PC-3 (cell line): ENCODE measurements at regions not wholly inside any gene's neighbourhood (a gene's known extent, or its start where the extent isn't known, plus 50 kb on each side); places are given as distances from the start of the nearest gene placed in this dataset.

Source experiments
- CTCF ChIP-seq: fragments of 300-600 bp; sonication (generic); conservative IDR thresholded peaks from 2 replicates; pipeline ENCODE4 v1.5.1; 2017; ENCODE audit warnings: antibody characterized with exemption, low read depth, mild to moderate bottlenecking, low read length
- EZH2 ChIP-seq: fragments of 300-600 bp; sonication (generic); IDR thresholded peaks from one replicate; pipeline ENCODE4 v1.6.1; 2017; ENCODE audit warnings: antibody characterized with exemption, mild to moderate bottlenecking, low read length; ENCODE audit not compliant: unreplicated experiment

- TF ChIP-seq CTCF (no peak), EZH2 (no peak)
These were observed 207.8 kb upstream of the MAP3K1 start for GRCh38 chr5:56607551-56607950.
